Glutamatergic neuron (in vitro differentiated cells): ENCODE measurements at regions not wholly inside any gene's neighbourhood (a gene's known extent, or its start where the extent isn't known, plus 50 kb on each side); places are given as distances from the start of the nearest gene placed in this dataset.
"Not testable (repeated sequence)": the region's sequence is repeated elsewhere in the genome, so short reads cannot be mapped to it uniquely, and the experiment has no call there.

Source experiments
- DNase-seq: peaks from one replicate; pipeline ENCODE4 v3.0.0; 2022
- H3K27ac Mint-ChIP-seq: one replicate; pipeline ENCODE4 v1.8.0; 2020; ENCODE audit warnings: mild to moderate bottlenecking, mixed read lengths, inconsistent platforms; ENCODE audit not compliant: unreplicated experiment
- H3K27me3 Mint-ChIP-seq: one replicate; pipeline ENCODE4 v1.8.0; 2020; ENCODE audit warnings: mild to moderate bottlenecking, moderate library complexity, mixed read lengths, inconsistent platforms; ENCODE audit not compliant: unreplicated experiment
- H3K36me3 Mint-ChIP-seq: one replicate; pipeline ENCODE4 v1.8.0; 2020; ENCODE audit warnings: mild to moderate bottlenecking, mixed read lengths, inconsistent platforms; ENCODE audit not compliant: unreplicated experiment
- H3K4me1 Mint-ChIP-seq: one replicate; pipeline ENCODE4 v1.8.0; 2020; ENCODE audit warnings: mild to moderate bottlenecking, low read depth, mixed read lengths, inconsistent platforms; ENCODE audit not compliant: unreplicated experiment
- H3K4me3 Mint-ChIP-seq: one replicate; pipeline ENCODE4 v1.8.0; 2020; ENCODE audit warnings: mild to moderate bottlenecking, mixed read lengths, inconsistent platforms; ENCODE audit not compliant: unreplicated experiment
- H3K9me3 Mint-ChIP-seq: one replicate; pipeline ENCODE4 v1.8.0; 2020; ENCODE audit warnings: mild to moderate bottlenecking, moderate library complexity, mixed read lengths, inconsistent platforms; ENCODE audit not compliant: unreplicated experiment
- CTCF ChIP-seq: fragments of 200-600 bp; sonication (generic); IDR thresholded peaks from one replicate; pipeline ENCODE4 v1.5.0; 2021; ENCODE audit not compliant: partially characterized antibody, unreplicated experiment

- no peak for TF ChIP-seq CTCF
- Mint-ChIP-seq H3K4me1 (no peaks in the 10 kb centered on the region), H3K36me3 (no peaks in the 10 kb centered on the region), H3K27me3 (peaks cover 3% of the 10 kb centered on the region), H3K27ac (no peak overlapping the region), H3K4me3 (no peak overlapping the region), H3K9me3 (no peaks in the 10 kb centered on the region)
- DNase-seq: no peak
These were observed 105.4 kb upstream of the RBBP8 start for GRCh38 chr18:22827741-22828140.

GRCh38 chr18:22828171-22828570 is 105.0 kb upstream of the RBBP8 start:
- no peak for DNase-seq
- Mint-ChIP-seq H3K27ac (no peak overlapping the region), H3K4me3 (no peak overlapping the region), H3K27me3 (peaks cover 3% of the 10 kb centered on the region), H3K4me1 (no peaks in the 10 kb centered on the region), H3K9me3 (no peaks in the 10 kb centered on the region), H3K36me3 (no peaks in the 10 kb centered on the region)
- no peak for TF ChIP-seq CTCF

- not testable (repeated sequence) for H3K4me3 Mint-ChIP-seq, DNase-seq, H3K9me3 Mint-ChIP-seq, H3K27ac Mint-ChIP-seq, H3K36me3 Mint-ChIP-seq, H3K27me3 Mint-ChIP-seq, H3K4me1 Mint-ChIP-seq
These were observed 104.5 kb upstream of the RBBP8 start for GRCh38 chr18:22828583-22828982.

- Mint-ChIP-seq H3K4me3 (no peak overlapping the region), H3K36me3 (no peaks in the 10 kb centered on the region), H3K9me3 (no peaks in the 10 kb centered on the region), H3K4me1 (no peaks in the 10 kb centered on the region), H3K27ac (no peak overlapping the region), H3K27me3 (peaks cover 3% of the 10 kb centered on the region)
- TF ChIP-seq CTCF: no peak
- no peak for DNase-seq
These were observed 103.3 kb upstream of the RBBP8 start for GRCh38 chr18:22829781-22830180.

- Mint-ChIP-seq H3K4me3 (no peak overlapping the region), H3K4me1 (no peaks in the 10 kb centered on the region), H3K9me3 (no peaks in the 10 kb centered on the region), H3K27me3 (peaks cover 3% of the 10 kb centered on the region), H3K27ac (no peak overlapping the region), H3K36me3 (no peaks in the 10 kb centered on the region)
- DNase-seq: no peak
- TF ChIP-seq CTCF: no peak
These were observed 102.6 kb upstream of the RBBP8 start for GRCh38 chr18:22830511-22830910.

GRCh38 chr18:22831441-22831904 is 101.7 kb upstream of the RBBP8 start:
- no peaks in the 10 kb centered on the region for H3K4me1 Mint-ChIP-seq
- no peak overlapping the region for H3K27ac Mint-ChIP-seq
- no peak for DNase-seq
- no peaks in the 10 kb centered on the region for H3K36me3 Mint-ChIP-seq
- H3K9me3 Mint-ChIP-seq: no peaks in the 10 kb centered on the region
- peaks cover 3% of the 10 kb centered on the region for H3K27me3 Mint-ChIP-seq
- TF ChIP-seq CTCF: no peak
- H3K4me3 Mint-ChIP-seq: no peak overlapping the region
